ENCODE measurements at regions not wholly inside any gene's neighbourhood (a gene's known extent, or its start where the extent isn't known, plus 50 kb on each side); places are given as distances from the start of the nearest gene placed in this dataset.

DNA sequence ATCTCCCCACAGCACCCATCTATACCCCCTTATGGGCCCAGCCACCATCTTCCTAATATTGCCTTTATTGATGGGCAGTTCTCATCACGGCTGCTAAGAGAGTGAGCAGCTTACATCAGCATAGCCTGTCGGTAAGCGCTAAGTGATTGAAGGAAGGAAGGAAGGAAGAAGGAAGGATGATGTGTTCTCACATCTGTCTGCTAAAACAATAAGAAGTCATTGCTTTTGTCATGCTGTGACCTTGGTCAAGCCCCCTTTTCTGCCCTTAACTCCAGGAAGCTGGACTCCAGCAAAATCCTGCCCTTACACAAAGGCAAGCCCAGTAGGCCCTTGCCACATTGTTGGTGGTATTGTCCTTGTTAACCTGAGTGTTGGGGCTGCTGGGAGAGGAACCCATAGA, 165.0 kb downstream of the ETS2 start:
- TF ChIP-seq EZH2 (IDR thresholded peaks at IDR 0.05; ENCODE audit: low read length, unreplicated experiment) (no peak), EZH2phosphoT487 (IDR thresholded peaks at IDR 0.05; ENCODE audit: borderline replicate concordance, low read length) (no peak)
- TF ChIP-seq, protein P1, sequence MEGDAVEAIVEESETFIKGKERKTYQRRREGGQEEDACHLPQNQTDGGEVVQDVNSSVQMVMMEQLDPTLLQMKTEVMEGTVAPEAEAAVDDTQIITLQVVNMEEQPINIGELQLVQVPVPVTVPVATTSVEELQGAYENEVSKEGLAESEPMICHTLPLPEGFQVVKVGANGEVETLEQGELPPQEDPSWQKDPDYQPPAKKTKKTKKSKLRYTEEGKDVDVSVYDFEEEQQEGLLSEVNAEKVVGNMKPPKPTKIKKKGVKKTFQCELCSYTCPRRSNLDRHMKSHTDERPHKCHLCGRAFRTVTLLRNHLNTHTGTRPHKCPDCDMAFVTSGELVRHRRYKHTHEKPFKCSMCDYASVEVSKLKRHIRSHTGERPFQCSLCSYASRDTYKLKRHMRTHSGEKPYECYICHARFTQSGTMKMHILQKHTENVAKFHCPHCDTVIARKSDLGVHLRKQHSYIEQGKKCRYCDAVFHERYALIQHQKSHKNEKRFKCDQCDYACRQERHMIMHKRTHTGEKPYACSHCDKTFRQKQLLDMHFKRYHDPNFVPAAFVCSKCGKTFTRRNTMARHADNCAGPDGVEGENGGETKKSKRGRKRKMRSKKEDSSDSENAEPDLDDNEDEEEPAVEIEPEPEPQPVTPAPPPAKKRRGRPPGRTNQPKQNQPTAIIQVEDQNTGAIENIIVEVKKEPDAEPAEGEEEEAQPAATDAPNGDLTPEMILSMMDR (conservative IDR thresholded peaks at IDR 0.05; ENCODE audit: low read depth, low read length), result no peak
